Ovary (tissue), 3 donors: ENCODE measurements at regions not wholly inside any gene's neighbourhood (a gene's known extent, or its start where the extent isn't known, plus 50 kb on each side); places are given as distances from the start of the nearest gene placed in this dataset.

Experiments used
- CTCF ChIP-seq, 3 donors: fragments of 450-650 bp in 2 of 3; fragments of 200-600 bp in 1 of 3; IDR thresholded peaks; one replicate each; pipeline versions ENCODE4 v1.5.1 to v1.8.0; 2016 to 2022; ENCODE audit warnings: antibody characterized with exemption in 3 of 3, mild to moderate bottlenecking in 1 of 3
- EP300 ChIP-seq: sonication (generic); formaldehyde crosslinking; IDR thresholded peaks from one replicate; pipeline ENCODE4 v1.6.1; 2017; ENCODE audit warnings: antibody characterized with exemption
- donor health status: DM: no; HTN: no; CAD: no.

- no peak for TF ChIP-seq CTCF (IDR thresholded peaks at IDR 0.05)
- TF ChIP-seq EP300: no peak
Observed at GRCh38 chr10:118810796-118811505, 56.2 kb upstream of the CACUL1 start.
